ENCODE measurements at regions not wholly inside any gene's neighbourhood (a gene's known extent, or its start where the extent isn't known, plus 50 kb on each side); places are given as distances from the start of the nearest gene placed in this dataset.

- Histone ChIP-seq H3K79me2 (ENCODE audit: insufficient read depth, low read length) (no peaks in the 10 kb centered on the region), H3K27ac (ENCODE audit: low read depth, low read length) (no peak overlapping the region), H3K4me2 (ENCODE audit: insufficient read depth, low read length) (no peak overlapping the region), H3K9me3 (ENCODE audit: low read depth, low read length) (no peaks in the 10 kb centered on the region), H3K4me3 (ENCODE audit: insufficient read depth, low read length) (no peak overlapping the region), H4K20me1 (ENCODE audit: insufficient read depth, low read length) (no peaks in the 10 kb centered on the region), H3K4me1 (ENCODE audit: insufficient read depth, low read length) (no peaks in the 10 kb centered on the region), H3K36me3 (ENCODE audit: insufficient read depth, low read length) (no peaks in the 10 kb centered on the region), H3K27me3 (ENCODE audit: insufficient read depth, low read length) (no peaks in the 10 kb centered on the region), H2AFZ (ENCODE audit: low read length) (no peak overlapping the region)
- no peak for DNase-seq (ENCODE audit: insufficient read length, low spot score, missing footprints)
- TF ChIP-seq CTCF (IDR thresholded peaks at IDR 0.05; ENCODE audit: extremely low read depth, low read depth, low read length) = no peak
These were observed 314.9 kb upstream of the AUTS2 start for GRCh38 chr7:69283421-69283820.

- no peak for TF ChIP-seq CTCF (IDR thresholded peaks at IDR 0.05; ENCODE audit: extremely low read depth, low read depth, low read length)
- DNase-seq (ENCODE audit: insufficient read length, low spot score, missing footprints) = no peak
- Histone ChIP-seq H3K4me1 (ENCODE audit: insufficient read depth, low read length) (no peaks in the 10 kb centered on the region), H3K9me3 (ENCODE audit: low read depth, low read length) (no peaks in the 10 kb centered on the region), H4K20me1 (ENCODE audit: insufficient read depth, low read length) (no peaks in the 10 kb centered on the region), H2AFZ (ENCODE audit: low read length) (no peak overlapping the region), H3K27me3 (ENCODE audit: insufficient read depth, low read length) (no peaks in the 10 kb centered on the region), H3K79me2 (ENCODE audit: insufficient read depth, low read length) (no peaks in the 10 kb centered on the region), H3K4me3 (ENCODE audit: insufficient read depth, low read length) (no peak overlapping the region), H3K36me3 (ENCODE audit: insufficient read depth, low read length) (no peaks in the 10 kb centered on the region), H3K27ac (ENCODE audit: low read depth, low read length) (no peak overlapping the region), H3K4me2 (ENCODE audit: insufficient read depth, low read length) (no peak overlapping the region)
These were observed 312.4 kb upstream of the AUTS2 start for GRCh38 chr7:69285854-69286253.

GRCh38 chr7:69295977-69296376, 302.3 kb upstream of the AUTS2 start:
- TF ChIP-seq CTCF (IDR thresholded peaks at IDR 0.05; ENCODE audit: extremely low read depth, low read depth, low read length) = no peak

GRCh38 chr7:69301253-69301652, 297.0 kb upstream of the AUTS2 start:
- Histone ChIP-seq H4K20me1 (ENCODE audit: insufficient read depth, low read length) (no peaks in the 10 kb centered on the region), H3K4me1 (ENCODE audit: insufficient read depth, low read length) (no peaks in the 10 kb centered on the region), H2AFZ (ENCODE audit: low read length) (no peak overlapping the region), H3K36me3 (ENCODE audit: insufficient read depth, low read length) (no peaks in the 10 kb centered on the region), H3K4me2 (ENCODE audit: insufficient read depth, low read length) (no peak overlapping the region), H3K4me3 (ENCODE audit: insufficient read depth, low read length) (no peak overlapping the region), H3K9me3 (ENCODE audit: low read depth, low read length) (no peaks in the 10 kb centered on the region), H3K27ac (ENCODE audit: low read depth, low read length) (no peak overlapping the region), H3K27me3 (ENCODE audit: insufficient read depth, low read length) (no peaks in the 10 kb centered on the region), H3K79me2 (ENCODE audit: insufficient read depth, low read length) (no peaks in the 10 kb centered on the region)
- TF ChIP-seq CTCF (IDR thresholded peaks at IDR 0.05; ENCODE audit: extremely low read depth, low read depth, low read length) = no peak
- DNase-seq (ENCODE audit: insufficient read length, low spot score, missing footprints) = no peak

More at GRCh38 chr7:69295977-69296376, 302.3 kb upstream of the AUTS2 start:
- H3K4me1 ChIP-seq (ENCODE audit: insufficient read depth, low read length) = no peaks in the 10 kb centered on the region
- H3K4me2 ChIP-seq (ENCODE audit: insufficient read depth, low read length) = no peak overlapping the region
- no peak overlapping the region for H3K4me3 ChIP-seq (ENCODE audit: insufficient read depth, low read length)
- H3K79me2 ChIP-seq (ENCODE audit: insufficient read depth, low read length) = no peaks in the 10 kb centered on the region
- DNase-seq (ENCODE audit: insufficient read length, low spot score, missing footprints) = no peak
- no peak overlapping the region for H3K27ac ChIP-seq (ENCODE audit: low read depth, low read length)
- no peaks in the 10 kb centered on the region for H4K20me1 ChIP-seq (ENCODE audit: insufficient read depth, low read length)
- H3K36me3 ChIP-seq (ENCODE audit: insufficient read depth, low read length) = no peaks in the 10 kb centered on the region
- H3K27me3 ChIP-seq (ENCODE audit: insufficient read depth, low read length) = no peaks in the 10 kb centered on the region
- no peak overlapping the region for H2AFZ ChIP-seq (ENCODE audit: low read length)
- no peaks in the 10 kb centered on the region for H3K9me3 ChIP-seq (ENCODE audit: low read depth, low read length)

All from osteoblast (primary cell).